H1 (cell line): ENCODE measurements at regions not wholly inside any gene's neighbourhood (a gene's known extent, or its start where the extent isn't known, plus 50 kb on each side); places are given as distances from the start of the nearest gene placed in this dataset.

Experiments used
- CTCF ChIA-PET: fragments of 300-600 bp; sonication (Branson Sonifier 250); formaldehyde crosslinking; loops from one replicate; lab custom pipeline; 2021; ENCODE audit not compliant: partially characterized antibody; lab: Charles Lee
- POLR2A ChIA-PET: fragments of 300-600 bp; sonication (Branson Sonifier 250); formaldehyde crosslinking; loops from one replicate; lab custom pipeline; 2021; ENCODE audit warnings: inconsistent platforms; ENCODE audit not compliant: partially characterized antibody; lab: Charles Lee
- DNase-seq, 2 experiments: peaks; one replicate each; pipeline versions ENCODE4 v3.0.0 to v3.0.0-alpha.2; 2010 to 2022; ENCODE audit warnings: low spot score in 2 of 2, low read depth in 1 of 2, mixed read lengths in 1 of 2
- FAIRE-seq: peaks from 2 replicates; lab custom pipeline; 2011; peaks lifted over from hg19 to GRCh38; lab: Jason Lieb, UNC
- H2AFZ ChIP-seq: 2 replicates; pipeline ENCODE4 v1.8.1; 2012; ENCODE audit warnings: low read length, inconsistent platforms
- H2AK5ac ChIP-seq: 2 replicates; pipeline ENCODE4 v1.6.1; 2013; ENCODE audit warnings: low read depth, low read length
- H2BK120ac ChIP-seq: replicated peaks from 2 replicates; pipeline ENCODE3; 2013; ENCODE audit warnings: low read depth, low read length, inconsistent platforms
- H2BK12ac ChIP-seq: 2 replicates; pipeline ENCODE4 v1.6.1; 2013; ENCODE audit warnings: low read depth, low read length
- H2BK15ac ChIP-seq: 2 replicates; pipeline ENCODE4 v1.6.1; 2013; ENCODE audit warnings: low read length
- H2BK20ac ChIP-seq: 2 replicates; pipeline ENCODE4 v1.6.1; 2013; ENCODE audit warnings: low read length
- H2BK5ac ChIP-seq: 2 replicates; pipeline ENCODE4 v1.6.1; 2013; ENCODE audit warnings: low read depth, low read length
- H3K14ac ChIP-seq: 2 replicates; pipeline ENCODE4 v1.6.1; 2013; ENCODE audit warnings: inconsistent platforms; ENCODE audit not compliant: insufficient read length
- H3K18ac ChIP-seq: 2 replicates; pipeline ENCODE4 v1.6.1; 2013; ENCODE audit warnings: low read length; ENCODE audit errors: extremely low read depth
- H3K23ac ChIP-seq: 2 replicates; pipeline ENCODE4 v1.6.1; 2013; ENCODE audit warnings: inconsistent platforms; ENCODE audit not compliant: insufficient read length
- H3K23me2 ChIP-seq: 2 replicates; pipeline ENCODE4 v1.6.1; 2013; ENCODE audit warnings: low read depth, low read length
- H3K27ac ChIP-seq: 2 replicates; pipeline ENCODE4 v1.6.1; 2011; ENCODE audit warnings: low read depth, low read length, inconsistent platforms
- H3K27me3 ChIP-seq, 4 experiments: replicated peaks in 1 of 4; 1 replicate in 1 of 4; 2 replicates in 3 of 4; pipeline versions ENCODE4 v1.6.1 to v1.8.1; 2011 to 2013; ENCODE audit warnings: low read length in 3 of 4, mild to moderate bottlenecking in 3 of 4, inconsistent platforms in 2 of 4, mixed read lengths in 2 of 4, moderate library complexity in 1 of 4; ENCODE audit not compliant: control insufficient read depth in 3 of 4, insufficient read depth in 3 of 4; ENCODE audit errors: extremely low read depth in 1 of 4
- H3K36me3 ChIP-seq, 4 experiments: 2 replicates each; pipeline versions ENCODE4 v1.6.1 to v1.8.1; 2011 to 2013; ENCODE audit warnings: mild to moderate bottlenecking in 4 of 4, low read length in 3 of 4, moderate library complexity in 2 of 4, control low read depth in 1 of 4, inconsistent platforms in 1 of 4; ENCODE audit not compliant: insufficient read depth in 4 of 4, control insufficient read depth in 2 of 4
- H3K4ac ChIP-seq: replicated peaks from 2 replicates; pipeline ENCODE3; 2013; ENCODE audit warnings: low read length, low read depth, mixed read lengths, inconsistent platforms; ENCODE audit not compliant: insufficient read length
- H3K4me1 ChIP-seq, 4 experiments: replicated peaks in 1 of 4; 1 replicate in 1 of 4; 2 replicates in 3 of 4; pipeline versions ENCODE4 v1.6.1 to v1.8.1; 2011 to 2013; ENCODE audit warnings: low read length in 3 of 4, inconsistent platforms in 2 of 4, mixed read lengths in 1 of 4; ENCODE audit not compliant: insufficient read depth in 4 of 4, control insufficient read depth in 3 of 4
- H3K4me2 ChIP-seq, 2 experiments: 2 replicates each; pipeline versions ENCODE4 v1.6.1 to v1.8.1; 2011 to 2013; ENCODE audit warnings: low read depth in 2 of 2, low read length in 2 of 2, control low read depth in 1 of 2, inconsistent platforms in 1 of 2, mild to moderate bottlenecking in 1 of 2; ENCODE audit not compliant: insufficient read depth in 1 of 2
- H3K4me3 ChIP-seq, 4 experiments: fragments of 200-600, 300-600 bp in 1 of 4; sonication (generic), shearing (Covaris generic), sonication (Bioruptor Twin) in 1 of 4; 2 replicates each; pipeline versions ENCODE4 v1.5.1 to v1.8.1; 2011 to 2016; ENCODE audit warnings: low read length in 4 of 4, low read depth in 3 of 4, control low read depth in 2 of 4, inconsistent platforms in 2 of 4, mild to moderate bottlenecking in 2 of 4, mixed read lengths in 1 of 4, moderate library complexity in 1 of 4; ENCODE audit not compliant: insufficient read depth in 2 of 4; ENCODE audit errors: extremely low read depth in 1 of 4
- H3K56ac ChIP-seq: replicated peaks from 2 replicates; pipeline ENCODE3; 2013; ENCODE audit warnings: low read depth, mild to moderate bottlenecking, mixed read lengths, low read length, inconsistent platforms; ENCODE audit not compliant: insufficient read length
- H3K79me1 ChIP-seq: 2 replicates; pipeline ENCODE4 v1.6.1; 2013; ENCODE audit warnings: low read depth, low read length, control low read depth
- H3K79me2 ChIP-seq, 2 experiments: 2 replicates each; pipeline versions ENCODE4 v1.6.1 to v1.8.1; 2012 to 2013; ENCODE audit warnings: low read length in 2 of 2, mild to moderate bottlenecking in 2 of 2, inconsistent platforms in 1 of 2; ENCODE audit not compliant: insufficient read depth in 2 of 2, control insufficient read depth in 1 of 2
- H3K9ac ChIP-seq, 4 experiments: replicated peaks in 1 of 4; 1 replicate in 1 of 4; 2 replicates in 3 of 4; pipeline versions ENCODE4 v1.6.1 to v1.8.1; 2011 to 2013; ENCODE audit warnings: low read depth in 3 of 4, low read length in 3 of 4, control low read depth in 2 of 4, mild to moderate bottlenecking in 2 of 4, moderate library complexity in 2 of 4, inconsistent platforms in 1 of 4; ENCODE audit errors: extremely low read depth in 1 of 4
- H3K9me3 ChIP-seq, 2 experiments: 2 replicates each; pipeline versions ENCODE4 v1.6.1 to v1.8.1; 2012 to 2013; ENCODE audit warnings: mild to moderate bottlenecking in 2 of 2, moderate library complexity in 2 of 2, control low read depth in 1 of 2, inconsistent platforms in 1 of 2, low read depth in 1 of 2, low read length in 1 of 2, mixed read lengths in 1 of 2; ENCODE audit not compliant: insufficient read depth in 2 of 2
- H4K20me1 ChIP-seq, 2 experiments: replicated peaks in 1 of 2; 2 replicates each; pipeline versions ENCODE3 to v1.8.1; 2011 to 2013; ENCODE audit warnings: inconsistent platforms in 2 of 2, low read length in 2 of 2, mild to moderate bottlenecking in 1 of 2; ENCODE audit not compliant: insufficient read depth in 2 of 2, control insufficient read depth in 1 of 2
- H4K5ac ChIP-seq: 2 replicates; pipeline ENCODE4 v1.6.1; 2013; ENCODE audit warnings: low read length, low read depth, mixed read lengths, inconsistent platforms; ENCODE audit not compliant: insufficient read length
- H4K8ac ChIP-seq: 2 replicates; pipeline ENCODE4 v1.8.0; 2013; ENCODE audit warnings: mild to moderate bottlenecking, moderate library complexity, low read length, inconsistent platforms; ENCODE audit not compliant: insufficient read depth; ENCODE audit errors: extremely low read depth
- H4K91ac ChIP-seq: replicated peaks from 2 replicates; pipeline ENCODE3; 2013; ENCODE audit warnings: low read length, mixed read lengths, inconsistent platforms; ENCODE audit not compliant: insufficient read length
- SRF ChIP-seq: IDR thresholded peaks from 2 replicates; pipeline ENCODE4 v1.6.1; 2011; ENCODE audit warnings: mild to moderate bottlenecking, low read depth, low read length, moderate library complexity
- YY1 ChIP-seq: IDR thresholded peaks from 2 replicates; pipeline ENCODE4 v1.6.1; 2011; ENCODE audit warnings: low read depth, mild to moderate bottlenecking, low read length
- WGBS, 2 experiments: shearing (Covaris generic) in 1 of 2; methylation state at CpG; one replicate each; pipeline versions ENCODE4 v1.1.6 to v1.1.7; 2013 to 2015; ENCODE audit warnings: low lambda C conversion rate in 2 of 2, mixed read lengths in 2 of 2, inconsistent platforms in 1 of 2, low coverage in 1 of 2, missing lambda C conversion rate in 1 of 2; ENCODE audit not compliant: insufficient replicate concordance in 2 of 2, insufficient coverage in 1 of 2, insufficient read length in 1 of 2; ENCODE audit errors: extremely low coverage in 1 of 2, missing lambda C conversion rate in 1 of 2; 5-methylcytosine and 5-hydroxymethylcytosine counted together

GRCh38 chr7:18125476-18125875 lies 97.8 kb upstream of the PRPS1L1 start:
- FAIRE-seq (no peak), DNase-seq (no peak)
- ChIA-PET CTCF (interaction anchor here (1.0 kb wide), 1 partner anchor 31 kb away, joined by 3 read pairs; no protein-coding TSS in a partner anchor), POLR2A (no interaction called here)
- Histone ChIP-seq H4K5ac (no peak overlapping the region), H3K18ac (no peak overlapping the region), H4K8ac (no peak overlapping the region), H3K56ac (no peak overlapping the region), H3K4me2 (no peak overlapping the region), H2BK120ac (no peak overlapping the region), H3K27ac (no peak overlapping the region), H3K36me3 (no peaks in the 10 kb centered on the region), H3K27me3 (no peaks in the 10 kb centered on the region), H4K91ac (no peak overlapping the region), H3K4me1 (no peaks in the 10 kb centered on the region), H3K4ac (no peak overlapping the region), H2BK15ac (no peak overlapping the region), H3K9me3 (no peaks in the 10 kb centered on the region), H3K23me2 (no peaks in the 10 kb centered on the region), H2AFZ (no peak overlapping the region), H3K4me3 (no peak overlapping the region), H3K79me1 (no peaks in the 10 kb centered on the region), H3K79me2 (no peaks in the 10 kb centered on the region), H2BK5ac (no peak overlapping the region), H3K9ac (no peak overlapping the region), H3K23ac (no peak overlapping the region), H2BK20ac (no peak overlapping the region), H2AK5ac (no peak overlapping the region), H2BK12ac (no peak overlapping the region), H3K14ac (no peak overlapping the region), H4K20me1 (no peaks in the 10 kb centered on the region)
- TF ChIP-seq YY1 (no peak), SRF (no peak)
- WGBS, 2 experiments = 89% methylated on average over 2 of the region's 2 CpGs; no CpG with 5 or more reads in 1 of the 2 experiments
